ENCODE measurements at regions not wholly inside any gene's neighbourhood (a gene's known extent, or its start where the extent isn't known, plus 50 kb on each side); places are given as distances from the start of the nearest gene placed in this dataset.

DNA sequence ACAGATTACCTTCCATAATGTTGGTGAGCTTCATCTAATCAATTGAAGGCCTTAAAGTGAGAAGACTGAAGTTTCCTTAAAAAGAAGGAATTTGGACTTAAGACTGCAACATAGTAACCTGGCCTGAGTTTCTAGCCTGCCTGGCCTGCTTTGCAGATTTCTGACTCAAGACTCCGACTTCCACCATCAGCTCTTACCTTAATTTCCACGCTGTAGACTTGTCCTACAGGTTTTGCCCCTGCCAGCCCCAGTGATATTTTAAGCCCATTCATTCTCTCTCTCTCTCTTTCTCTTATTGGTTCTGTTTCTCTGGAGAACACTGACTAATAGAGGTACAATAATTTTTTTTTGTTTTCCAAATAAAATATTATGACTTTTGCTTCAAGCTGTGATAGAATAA, 862.3 kb upstream of the GHITM start:
- TF ChIP-seq, protein P1, sequence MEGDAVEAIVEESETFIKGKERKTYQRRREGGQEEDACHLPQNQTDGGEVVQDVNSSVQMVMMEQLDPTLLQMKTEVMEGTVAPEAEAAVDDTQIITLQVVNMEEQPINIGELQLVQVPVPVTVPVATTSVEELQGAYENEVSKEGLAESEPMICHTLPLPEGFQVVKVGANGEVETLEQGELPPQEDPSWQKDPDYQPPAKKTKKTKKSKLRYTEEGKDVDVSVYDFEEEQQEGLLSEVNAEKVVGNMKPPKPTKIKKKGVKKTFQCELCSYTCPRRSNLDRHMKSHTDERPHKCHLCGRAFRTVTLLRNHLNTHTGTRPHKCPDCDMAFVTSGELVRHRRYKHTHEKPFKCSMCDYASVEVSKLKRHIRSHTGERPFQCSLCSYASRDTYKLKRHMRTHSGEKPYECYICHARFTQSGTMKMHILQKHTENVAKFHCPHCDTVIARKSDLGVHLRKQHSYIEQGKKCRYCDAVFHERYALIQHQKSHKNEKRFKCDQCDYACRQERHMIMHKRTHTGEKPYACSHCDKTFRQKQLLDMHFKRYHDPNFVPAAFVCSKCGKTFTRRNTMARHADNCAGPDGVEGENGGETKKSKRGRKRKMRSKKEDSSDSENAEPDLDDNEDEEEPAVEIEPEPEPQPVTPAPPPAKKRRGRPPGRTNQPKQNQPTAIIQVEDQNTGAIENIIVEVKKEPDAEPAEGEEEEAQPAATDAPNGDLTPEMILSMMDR (conservative IDR thresholded peaks at IDR 0.05) = no peak
- no peak overlapping the region for H3K27ac Mint-ChIP-seq (ENCODE audit: unreplicated experiment)
- no peak overlapping the region for H3K4me3 Mint-ChIP-seq
- no peaks in the 10 kb centered on the region for H3K9me3 Mint-ChIP-seq
- no peaks in the 10 kb centered on the region for H3K36me3 Mint-ChIP-seq (ENCODE audit: low read depth)
- no peak for DNase-seq (ENCODE audit: low read depth, low spot score)
- H3K4me1 Mint-ChIP-seq = no peaks in the 10 kb centered on the region
- no peaks in the 10 kb centered on the region for H3K27me3 Mint-ChIP-seq (ENCODE audit: low read depth)

DNA sequence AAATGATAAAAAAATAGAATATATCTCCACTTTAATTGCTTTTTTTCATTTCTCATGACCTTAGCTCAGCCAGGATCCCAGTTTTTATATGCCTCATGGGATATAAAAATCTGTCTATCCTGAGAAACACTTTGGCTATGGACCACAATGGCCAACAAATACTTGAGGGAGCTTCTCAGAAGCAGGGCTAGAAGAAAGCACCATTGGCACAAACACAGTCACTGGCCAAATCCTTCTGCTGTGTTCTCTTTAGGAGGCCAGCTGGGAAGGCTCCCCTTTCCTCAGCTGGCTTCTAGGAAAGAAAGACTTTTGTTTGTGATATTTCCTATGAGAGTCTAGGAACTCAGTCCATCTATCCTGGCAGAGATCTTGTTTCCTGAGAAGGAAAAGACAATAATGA, 856.2 kb upstream of the GHITM start:
- H3K9me3 Mint-ChIP-seq = no peaks in the 10 kb centered on the region
- H3K27me3 Mint-ChIP-seq (ENCODE audit: low read depth) = no peaks in the 10 kb centered on the region
- no peak for DNase-seq (ENCODE audit: low read depth, low spot score)
- H3K36me3 Mint-ChIP-seq (ENCODE audit: low read depth) = no peaks in the 10 kb centered on the region
- no peak overlapping the region for H3K4me3 Mint-ChIP-seq
- H3K27ac Mint-ChIP-seq (ENCODE audit: unreplicated experiment) = no peak overlapping the region
- TF ChIP-seq, protein P1 (conservative IDR thresholded peaks at IDR 0.05) = no peak
- no peaks in the 10 kb centered on the region for H3K4me1 Mint-ChIP-seq

DNA sequence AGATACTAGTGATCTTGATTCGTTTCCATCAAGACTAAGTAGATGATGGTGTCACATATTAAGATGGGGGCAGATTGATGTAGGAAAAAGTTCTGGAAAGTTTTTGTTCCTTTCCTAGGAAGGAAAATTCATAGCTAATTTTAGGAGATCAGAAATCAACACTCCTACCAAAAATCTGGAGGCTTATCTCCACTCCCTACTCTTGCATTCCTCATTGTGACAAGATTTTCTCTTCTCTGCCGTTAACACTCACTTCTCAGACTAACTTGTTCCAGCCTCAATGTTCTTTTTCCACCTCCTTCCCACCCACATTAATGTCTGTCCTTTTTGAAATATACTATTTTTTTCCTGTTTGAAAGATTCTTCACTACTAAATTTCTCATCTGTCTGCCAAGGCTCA, 851.9 kb upstream of the GHITM start:
- H3K9me3 Mint-ChIP-seq = no peaks in the 10 kb centered on the region
- no peaks in the 10 kb centered on the region for H3K36me3 Mint-ChIP-seq (ENCODE audit: low read depth)
- H3K27me3 Mint-ChIP-seq (ENCODE audit: low read depth) = no peaks in the 10 kb centered on the region
- no peak for DNase-seq (ENCODE audit: low read depth, low spot score)
- H3K27ac Mint-ChIP-seq (ENCODE audit: unreplicated experiment) = no peak overlapping the region
- TF ChIP-seq, protein P1 (conservative IDR thresholded peaks at IDR 0.05) = no peak
- H3K4me3 Mint-ChIP-seq = no peak overlapping the region
- H3K4me1 Mint-ChIP-seq = no peaks in the 10 kb centered on the region

DNA sequence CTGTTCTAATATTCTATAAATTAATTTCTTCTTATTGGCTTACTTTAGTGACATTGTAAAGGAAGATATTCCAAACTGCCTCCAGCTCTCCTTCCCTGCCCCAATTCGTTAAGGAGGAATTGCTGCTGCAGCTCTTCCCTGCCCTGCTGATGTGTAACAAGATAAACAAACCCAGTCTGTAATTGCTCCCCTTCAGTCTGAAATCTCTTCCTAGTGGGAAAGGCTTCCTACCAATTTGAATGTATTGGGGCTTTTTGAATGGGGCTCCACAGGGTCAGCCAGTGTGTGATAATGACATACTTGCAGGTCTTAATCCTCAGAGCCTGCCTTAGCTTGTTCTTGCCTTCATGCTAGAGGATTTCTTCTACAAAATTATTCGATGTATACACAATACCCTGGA, 849.9 kb upstream of the GHITM start:
- no peaks in the 10 kb centered on the region for H3K4me1 Mint-ChIP-seq
- H3K27me3 Mint-ChIP-seq (ENCODE audit: low read depth) = no peaks in the 10 kb centered on the region
- DNase-seq (ENCODE audit: low read depth, low spot score) = no peak
- H3K36me3 Mint-ChIP-seq (ENCODE audit: low read depth) = no peaks in the 10 kb centered on the region
- H3K9me3 Mint-ChIP-seq = no peaks in the 10 kb centered on the region
- TF ChIP-seq, protein P1 (conservative IDR thresholded peaks at IDR 0.05) = no peak
- no peak overlapping the region for H3K4me3 Mint-ChIP-seq
- H3K27ac Mint-ChIP-seq (ENCODE audit: unreplicated experiment) = no peak overlapping the region

DNA sequence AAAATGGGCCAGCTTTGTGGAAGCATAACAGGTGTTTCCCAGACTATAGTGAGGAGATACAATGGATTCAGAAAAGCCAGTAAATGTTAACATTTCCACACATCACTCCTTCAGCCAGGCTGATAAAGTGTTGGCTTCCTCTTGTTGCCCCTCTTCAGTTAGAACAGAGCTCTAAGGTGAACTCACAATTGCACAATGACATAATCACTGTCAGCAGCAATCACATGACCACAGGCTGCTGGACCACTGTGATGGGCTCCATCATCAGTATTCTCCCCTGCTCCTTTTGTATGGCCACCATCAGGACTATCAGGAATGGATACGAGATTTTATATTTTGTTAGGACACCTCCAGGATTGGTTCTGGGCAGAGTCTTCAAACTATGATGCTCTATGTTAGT, 849.4 kb upstream of the GHITM start:
- no peaks in the 10 kb centered on the region for H3K36me3 Mint-ChIP-seq (ENCODE audit: low read depth)
- no peak overlapping the region for H3K27ac Mint-ChIP-seq (ENCODE audit: unreplicated experiment)
- TF ChIP-seq, protein P1 (conservative IDR thresholded peaks at IDR 0.05) = no peak
- H3K4me3 Mint-ChIP-seq = no peak overlapping the region
- no peaks in the 10 kb centered on the region for H3K4me1 Mint-ChIP-seq
- no peaks in the 10 kb centered on the region for H3K27me3 Mint-ChIP-seq (ENCODE audit: low read depth)
- DNase-seq (ENCODE audit: low read depth, low spot score) = no peak
- H3K9me3 Mint-ChIP-seq = no peaks in the 10 kb centered on the region

DNA sequence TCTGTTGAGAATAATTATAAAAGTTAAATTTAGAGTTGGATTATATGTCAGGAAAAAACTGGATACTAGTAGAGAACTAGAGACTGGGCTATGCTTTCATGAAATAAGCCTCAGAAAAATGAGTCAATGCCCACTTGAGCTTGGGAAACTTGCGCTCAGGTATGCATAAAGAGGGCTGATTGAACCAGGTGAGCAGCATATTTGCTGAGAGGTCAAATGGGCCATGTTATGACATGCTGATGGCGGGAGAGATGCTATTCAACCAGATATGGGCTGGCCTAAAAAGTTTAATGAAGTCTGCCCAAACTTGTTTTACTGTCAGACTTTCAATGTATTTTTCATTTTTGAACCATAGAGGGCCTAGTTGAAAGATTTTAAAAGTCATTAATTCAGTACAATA, 837.6 kb upstream of the GHITM start:
- H3K36me3 Mint-ChIP-seq (ENCODE audit: low read depth) = no peaks in the 10 kb centered on the region
- TF ChIP-seq, protein P1 (conservative IDR thresholded peaks at IDR 0.05) = no peak
- no peaks in the 10 kb centered on the region for H3K27me3 Mint-ChIP-seq (ENCODE audit: low read depth)
- peaks cover 4% of the 10 kb centered on the region for H3K9me3 Mint-ChIP-seq
- H3K4me1 Mint-ChIP-seq = no peaks in the 10 kb centered on the region
- no peak for DNase-seq (ENCODE audit: low read depth, low spot score)
- H3K27ac Mint-ChIP-seq (ENCODE audit: unreplicated experiment) = no peak overlapping the region
- H3K4me3 Mint-ChIP-seq = no peak overlapping the region
